Neural progenitor cell (in vitro differentiated cells): ENCODE measurements at regions not wholly inside any gene's neighbourhood (a gene's known extent, or its start where the extent isn't known, plus 50 kb on each side); places are given as distances from the start of the nearest gene placed in this dataset.

Experiments used
- DNase-seq: peaks from one replicate; pipeline ENCODE4 v3.0.0-alpha.2; 2016; ENCODE audit warnings: low spot score
- H2AFZ ChIP-seq: fragments of 200-600 bp; sonication (generic); replicated peaks from 2 replicates; pipeline ENCODE4 v1.6.1; 2016; ENCODE audit warnings: antibody characterized with exemption
- H3F3A ChIP-seq: fragments of 200-600 bp; sonication (generic); 2 replicates; pipeline ENCODE4 v1.6.1; 2016; ENCODE audit warnings: antibody characterized with exemption, low read depth
- H3K27ac ChIP-seq: fragments of 200-600 bp; sonication (generic); 2 replicates; pipeline ENCODE4 v1.5.1; 2016; ENCODE audit warnings: mild to moderate bottlenecking
- H3K27me3 ChIP-seq: fragments of 200-600 bp; sonication (generic); 2 replicates; pipeline ENCODE4 v1.6.1; 2016; ENCODE audit warnings: mild to moderate bottlenecking, moderate library complexity
- H3K36me3 ChIP-seq: fragments of 200-600 bp; sonication (generic); 2 replicates; pipeline ENCODE4 v1.5.1; 2016
- H3K4me1 ChIP-seq: fragments of 200-600 bp; sonication (generic); 2 replicates; pipeline ENCODE4 v1.6.1; 2016; ENCODE audit warnings: mixed run types
- H3K4me2 ChIP-seq: fragments of 200-600 bp; sonication (generic); 2 replicates; pipeline ENCODE4 v1.6.1; 2016
- H3K4me3 ChIP-seq: fragments of 200-600 bp; sonication (generic); 2 replicates; pipeline ENCODE4 v1.5.1; 2016
- H3K79me2 ChIP-seq: fragments of 200-600 bp; sonication (generic); 2 replicates; pipeline ENCODE4 v1.6.1; 2016; ENCODE audit warnings: low read depth
- H3K9ac ChIP-seq: fragments of 200-600 bp; sonication (generic); 2 replicates; pipeline ENCODE4 v1.6.1; 2016
- H3K9me3 ChIP-seq: fragments of 200-600 bp; sonication (generic); 2 replicates; pipeline ENCODE4 v1.5.1; 2016; ENCODE audit warnings: low read depth
- H4K20me1 ChIP-seq: fragments of 200-600 bp; sonication (generic); 2 replicates; pipeline ENCODE4 v1.6.1; 2016; ENCODE audit warnings: low read depth
- H3K27ac Mint-ChIP-seq: 3 replicates; pipeline ENCODE4 v1.8.0; 2021; ENCODE audit warnings: mixed read lengths
- H3K27me3 Mint-ChIP-seq: 2 replicates; pipeline ENCODE4 v1.8.0; 2022; ENCODE audit warnings: low read depth, mild to moderate bottlenecking, inconsistent platforms, moderate library complexity, mixed read lengths; ENCODE audit not compliant: insufficient read depth
- H3K36me3 Mint-ChIP-seq: 3 replicates; pipeline ENCODE4 v1.8.0; 2021; ENCODE audit warnings: mixed read lengths
- H3K4me1 Mint-ChIP-seq: 3 replicates; pipeline ENCODE4 v1.8.0; 2021; ENCODE audit warnings: mixed read lengths
- H3K4me3 Mint-ChIP-seq: 3 replicates; pipeline ENCODE4 v1.8.0; 2021; ENCODE audit warnings: mild to moderate bottlenecking, moderate library complexity, mixed read lengths
- H3K9me3 Mint-ChIP-seq: 3 replicates; pipeline ENCODE4 v1.8.0; 2020; ENCODE audit warnings: mixed read lengths
- CTCF ChIP-seq: fragments of 200-600 bp; sonication (generic); IDR thresholded peaks from 2 replicates; pipeline ENCODE4 v1.5.1; 2017; ENCODE audit warnings: antibody characterized with exemption, mild to moderate bottlenecking
- EZH2 ChIP-seq: fragments of 200-600 bp; sonication (generic); IDR thresholded peaks from 2 replicates; pipeline ENCODE4 v1.6.1; 2017; ENCODE audit warnings: antibody characterized with exemption, mild to moderate bottlenecking, moderate library complexity
- EZH2phosphoT487 ChIP-seq: fragments of 200-600 bp; sonication (generic); IDR thresholded peaks from 2 replicates; pipeline ENCODE4 v1.6.1; 2017; ENCODE audit warnings: antibody characterized with exemption

GRCh38 chr2:139317259-139317658 lies 537.1 kb upstream of the NXPH2 start:
- Histone ChIP-seq H3K4me2 (no peak overlapping the region), H3K36me3 (no peaks in the 10 kb centered on the region), H3K79me2 (no peaks in the 10 kb centered on the region), H3K27ac (no peak overlapping the region), H3K9me3 (no peaks in the 10 kb centered on the region), H2AFZ (no peak overlapping the region), H3K9ac (no peak overlapping the region), H3K27me3 (no peaks in the 10 kb centered on the region), H4K20me1 (no peaks in the 10 kb centered on the region), H3F3A (no peaks in the 10 kb centered on the region), H3K4me3 (no peak overlapping the region), H3K4me1 (no peaks in the 10 kb centered on the region)
- H3K9me3 Mint-ChIP-seq: no peaks in the 10 kb centered on the region
- TF ChIP-seq EZH2: no peak
- no peak for TF ChIP-seq EZH2phosphoT487
- TF ChIP-seq CTCF: no peak
- H3K27ac Mint-ChIP-seq: no peak overlapping the region
- H3K4me1 Mint-ChIP-seq: no peaks in the 10 kb centered on the region
- no peaks in the 10 kb centered on the region for H3K36me3 Mint-ChIP-seq
- no peak for DNase-seq
- no peak overlapping the region for H3K4me3 Mint-ChIP-seq
- H3K27me3 Mint-ChIP-seq: no peaks in the 10 kb centered on the region

- Histone ChIP-seq H3K4me2 (no peak overlapping the region), H3K79me2 (no peaks in the 10 kb centered on the region), H3K36me3 (no peaks in the 10 kb centered on the region), H4K20me1 (no peaks in the 10 kb centered on the region), H3K9ac (no peak overlapping the region), H3K27me3 (no peaks in the 10 kb centered on the region), H3F3A (no peaks in the 10 kb centered on the region), H3K9me3 (no peaks in the 10 kb centered on the region), H3K4me3 (no peak overlapping the region), H3K4me1 (no peaks in the 10 kb centered on the region), H3K27ac (no peak overlapping the region), H2AFZ (no peak overlapping the region)
- TF ChIP-seq CTCF (no peak), EZH2phosphoT487 (no peak), EZH2 (no peak)
- Mint-ChIP-seq H3K4me1 (no peaks in the 10 kb centered on the region), H3K4me3 (no peak overlapping the region), H3K27me3 (no peaks in the 10 kb centered on the region), H3K27ac (no peak overlapping the region), H3K9me3 (no peaks in the 10 kb centered on the region), H3K36me3 (no peaks in the 10 kb centered on the region)
- no peak for DNase-seq
These were observed 533.9 kb upstream of the NXPH2 start for GRCh38 chr2:139314059-139314458.

GRCh38 chr2:139296672-139297209 lies 516.6 kb upstream of the NXPH2 start:
- H3K4me3 Mint-ChIP-seq: no peak overlapping the region
- H3K4me2 ChIP-seq: no peak overlapping the region
- no peaks in the 10 kb centered on the region for H4K20me1 ChIP-seq
- no peaks in the 10 kb centered on the region for H3K9me3 ChIP-seq
- H3K4me1 Mint-ChIP-seq: no peaks in the 10 kb centered on the region
- H3F3A ChIP-seq: no peaks in the 10 kb centered on the region
- no peak overlapping the region for H3K4me3 ChIP-seq
- H3K4me1 ChIP-seq: no peaks in the 10 kb centered on the region
- H3K9me3 Mint-ChIP-seq: no peaks in the 10 kb centered on the region
- H3K27me3 ChIP-seq: no peaks in the 10 kb centered on the region
- no peak overlapping the region for H3K27ac ChIP-seq
- TF ChIP-seq CTCF (no peak), EZH2 (no peak), EZH2phosphoT487 (no peak)
- H2AFZ ChIP-seq: no peak overlapping the region
- H3K27ac Mint-ChIP-seq: no peak overlapping the region
- no peaks in the 10 kb centered on the region for H3K36me3 ChIP-seq
- no peak overlapping the region for H3K9ac ChIP-seq
- no peaks in the 10 kb centered on the region for H3K27me3 Mint-ChIP-seq
- no peak for DNase-seq
- no peaks in the 10 kb centered on the region for H3K36me3 Mint-ChIP-seq
- H3K79me2 ChIP-seq: no peaks in the 10 kb centered on the region
